ENCODE measurements at regions not wholly inside any gene's neighbourhood (a gene's known extent, or its start where the extent isn't known, plus 50 kb on each side); places are given as distances from the start of the nearest gene placed in this dataset.

DNA sequence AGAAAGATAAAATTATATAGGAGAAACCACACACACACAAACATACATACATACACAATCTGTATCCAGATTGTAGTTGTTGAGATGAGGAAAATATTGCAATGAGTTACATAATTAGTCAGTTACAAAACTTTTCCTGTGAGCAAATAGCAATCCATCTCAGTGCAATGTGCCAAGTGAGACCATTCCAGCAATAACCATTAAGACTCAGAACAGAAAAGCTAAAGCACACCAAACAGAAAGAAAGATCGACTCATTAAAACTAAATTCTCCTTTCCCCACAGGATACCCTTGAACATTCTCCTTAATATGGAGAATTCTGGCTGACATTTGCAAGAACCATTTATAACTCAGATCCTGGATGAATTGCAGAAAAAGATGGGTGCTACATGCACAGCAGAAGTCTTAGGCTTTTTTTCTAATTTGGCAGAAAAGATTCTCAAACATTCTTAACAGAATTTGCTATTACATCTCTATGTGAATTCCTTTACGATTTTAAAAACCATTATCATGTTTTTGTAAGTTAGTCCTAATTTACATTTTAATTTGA, 1341.2 kb upstream of the SPRY2 start:
- TF ChIP-seq, protein P1, sequence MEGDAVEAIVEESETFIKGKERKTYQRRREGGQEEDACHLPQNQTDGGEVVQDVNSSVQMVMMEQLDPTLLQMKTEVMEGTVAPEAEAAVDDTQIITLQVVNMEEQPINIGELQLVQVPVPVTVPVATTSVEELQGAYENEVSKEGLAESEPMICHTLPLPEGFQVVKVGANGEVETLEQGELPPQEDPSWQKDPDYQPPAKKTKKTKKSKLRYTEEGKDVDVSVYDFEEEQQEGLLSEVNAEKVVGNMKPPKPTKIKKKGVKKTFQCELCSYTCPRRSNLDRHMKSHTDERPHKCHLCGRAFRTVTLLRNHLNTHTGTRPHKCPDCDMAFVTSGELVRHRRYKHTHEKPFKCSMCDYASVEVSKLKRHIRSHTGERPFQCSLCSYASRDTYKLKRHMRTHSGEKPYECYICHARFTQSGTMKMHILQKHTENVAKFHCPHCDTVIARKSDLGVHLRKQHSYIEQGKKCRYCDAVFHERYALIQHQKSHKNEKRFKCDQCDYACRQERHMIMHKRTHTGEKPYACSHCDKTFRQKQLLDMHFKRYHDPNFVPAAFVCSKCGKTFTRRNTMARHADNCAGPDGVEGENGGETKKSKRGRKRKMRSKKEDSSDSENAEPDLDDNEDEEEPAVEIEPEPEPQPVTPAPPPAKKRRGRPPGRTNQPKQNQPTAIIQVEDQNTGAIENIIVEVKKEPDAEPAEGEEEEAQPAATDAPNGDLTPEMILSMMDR (IDR thresholded peaks at IDR 0.05; ENCODE audit: poor library complexity, severe bottlenecking), result no peak
- no peak for TF ChIP-seq RAD21 (conservative IDR thresholded peaks at IDR 0.05)
- TF ChIP-seq EZH2 (IDR thresholded peaks at IDR 0.05; ENCODE audit: borderline replicate concordance, insufficient read depth, low read length, poor library complexity, severe bottlenecking), result no peak
- TF ChIP-seq, protein P2, sequence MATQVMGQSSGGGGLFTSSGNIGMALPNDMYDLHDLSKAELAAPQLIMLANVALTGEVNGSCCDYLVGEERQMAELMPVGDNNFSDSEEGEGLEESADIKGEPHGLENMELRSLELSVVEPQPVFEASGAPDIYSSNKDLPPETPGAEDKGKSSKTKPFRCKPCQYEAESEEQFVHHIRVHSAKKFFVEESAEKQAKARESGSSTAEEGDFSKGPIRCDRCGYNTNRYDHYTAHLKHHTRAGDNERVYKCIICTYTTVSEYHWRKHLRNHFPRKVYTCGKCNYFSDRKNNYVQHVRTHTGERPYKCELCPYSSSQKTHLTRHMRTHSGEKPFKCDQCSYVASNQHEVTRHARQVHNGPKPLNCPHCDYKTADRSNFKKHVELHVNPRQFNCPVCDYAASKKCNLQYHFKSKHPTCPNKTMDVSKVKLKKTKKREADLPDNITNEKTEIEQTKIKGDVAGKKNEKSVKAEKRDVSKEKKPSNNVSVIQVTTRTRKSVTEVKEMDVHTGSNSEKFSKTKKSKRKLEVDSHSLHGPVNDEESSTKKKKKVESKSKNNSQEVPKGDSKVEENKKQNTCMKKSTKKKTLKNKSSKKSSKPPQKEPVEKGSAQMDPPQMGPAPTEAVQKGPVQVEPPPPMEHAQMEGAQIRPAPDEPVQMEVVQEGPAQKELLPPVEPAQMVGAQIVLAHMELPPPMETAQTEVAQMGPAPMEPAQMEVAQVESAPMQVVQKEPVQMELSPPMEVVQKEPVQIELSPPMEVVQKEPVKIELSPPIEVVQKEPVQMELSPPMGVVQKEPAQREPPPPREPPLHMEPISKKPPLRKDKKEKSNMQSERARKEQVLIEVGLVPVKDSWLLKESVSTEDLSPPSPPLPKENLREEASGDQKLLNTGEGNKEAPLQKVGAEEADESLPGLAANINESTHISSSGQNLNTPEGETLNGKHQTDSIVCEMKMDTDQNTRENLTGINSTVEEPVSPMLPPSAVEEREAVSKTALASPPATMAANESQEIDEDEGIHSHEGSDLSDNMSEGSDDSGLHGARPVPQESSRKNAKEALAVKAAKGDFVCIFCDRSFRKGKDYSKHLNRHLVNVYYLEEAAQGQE (IDR thresholded peaks at IDR 0.05; ENCODE audit: borderline replicate concordance), result no peak
- TF ChIP-seq POLR2AphosphoS5 (IDR thresholded peaks at IDR 0.05), result no peak
